ENCODE measurements at regions not wholly inside any gene's neighbourhood (a gene's known extent, or its start where the extent isn't known, plus 50 kb on each side); places are given as distances from the start of the nearest gene placed in this dataset.

GRCh38 chr13:79124183-79124582, 281.9 kb downstream of the RBM26 start:
- Histone ChIP-seq H3K27ac (ENCODE audit: low read length) (no peak overlapping the region), H3K27me3 (ENCODE audit: insufficient read depth, low read length) (no peaks in the 10 kb centered on the region), H3K4me1 (ENCODE audit: insufficient read depth, low read length) (no peaks in the 10 kb centered on the region), H3K4me3 (ENCODE audit: low read length) (no peak overlapping the region), H3K9me3 (ENCODE audit: insufficient read depth, low read depth, low read length) (no peaks in the 10 kb centered on the region), H3K36me3 (ENCODE audit: insufficient read depth, low read depth, low read length) (no peaks in the 10 kb centered on the region), H3K9ac (ENCODE audit: low read depth, low read length) (no peak overlapping the region)

DNA sequence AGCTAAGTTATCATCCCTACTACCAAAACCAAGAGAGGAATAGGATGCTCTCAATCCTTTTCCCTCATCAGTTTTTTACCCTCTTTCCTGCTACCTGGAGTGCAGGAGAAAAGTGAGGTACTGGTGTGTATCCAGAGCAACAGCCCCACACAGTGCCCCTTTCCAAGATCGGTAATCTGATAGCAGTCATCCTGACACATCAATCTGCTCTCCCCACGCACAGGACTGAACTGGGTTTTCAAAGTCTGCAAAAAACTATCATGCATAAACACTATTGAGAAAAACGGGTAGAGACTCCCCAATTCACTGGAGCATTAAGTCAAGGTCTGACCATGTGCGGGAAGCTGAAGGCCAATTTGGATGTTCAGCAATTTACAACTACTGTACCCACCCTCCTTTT, 284.8 kb downstream of the RBM26 start:
- H3K4me3 ChIP-seq (ENCODE audit: low read length) = no peak overlapping the region

GRCh38 chr13:79119578-79120107, 286.4 kb downstream of the RBM26 start:
- H3K4me3 ChIP-seq (ENCODE audit: low read length) = no peak overlapping the region
- H3K36me3 ChIP-seq (ENCODE audit: insufficient read depth, low read depth, low read length) = no peaks in the 10 kb centered on the region
- H3K9ac ChIP-seq (ENCODE audit: low read depth, low read length) = no peak overlapping the region
- no peak overlapping the region for H3K27ac ChIP-seq (ENCODE audit: low read length)
- H3K27me3 ChIP-seq (ENCODE audit: insufficient read depth, low read length) = no peaks in the 10 kb centered on the region
- H3K4me1 ChIP-seq (ENCODE audit: insufficient read depth, low read length) = no peaks in the 10 kb centered on the region
- H3K9me3 ChIP-seq (ENCODE audit: insufficient read depth, low read depth, low read length) = no peaks in the 10 kb centered on the region

More for the DNA sequence above, 284.8 kb downstream of the RBM26 start:
- H3K27ac ChIP-seq (ENCODE audit: low read length) = no peak overlapping the region
- no peak overlapping the region for H3K9ac ChIP-seq (ENCODE audit: low read depth, low read length)
- H3K9me3 ChIP-seq (ENCODE audit: insufficient read depth, low read depth, low read length) = no peaks in the 10 kb centered on the region
- H3K36me3 ChIP-seq (ENCODE audit: insufficient read depth, low read depth, low read length) = no peaks in the 10 kb centered on the region
- no peaks in the 10 kb centered on the region for H3K27me3 ChIP-seq (ENCODE audit: insufficient read depth, low read length)
- no peaks in the 10 kb centered on the region for H3K4me1 ChIP-seq (ENCODE audit: insufficient read depth, low read length)

- no peaks in the 10 kb centered on the region for H3K9me3 ChIP-seq (ENCODE audit: insufficient read depth, low read depth, low read length)
- no peak overlapping the region for H3K27ac ChIP-seq (ENCODE audit: low read length)
- H3K4me3 ChIP-seq (ENCODE audit: low read length) = no peak overlapping the region
- no peaks in the 10 kb centered on the region for H3K4me1 ChIP-seq (ENCODE audit: insufficient read depth, low read length)
- no peaks in the 10 kb centered on the region for H3K36me3 ChIP-seq (ENCODE audit: insufficient read depth, low read depth, low read length)
- H3K27me3 ChIP-seq (ENCODE audit: insufficient read depth, low read length) = no peaks in the 10 kb centered on the region
- H3K9ac ChIP-seq (ENCODE audit: low read depth, low read length) = no peak overlapping the region
These were observed 294.0 kb downstream of the RBM26 start for GRCh38 chr13:79112016-79112415.

DNA sequence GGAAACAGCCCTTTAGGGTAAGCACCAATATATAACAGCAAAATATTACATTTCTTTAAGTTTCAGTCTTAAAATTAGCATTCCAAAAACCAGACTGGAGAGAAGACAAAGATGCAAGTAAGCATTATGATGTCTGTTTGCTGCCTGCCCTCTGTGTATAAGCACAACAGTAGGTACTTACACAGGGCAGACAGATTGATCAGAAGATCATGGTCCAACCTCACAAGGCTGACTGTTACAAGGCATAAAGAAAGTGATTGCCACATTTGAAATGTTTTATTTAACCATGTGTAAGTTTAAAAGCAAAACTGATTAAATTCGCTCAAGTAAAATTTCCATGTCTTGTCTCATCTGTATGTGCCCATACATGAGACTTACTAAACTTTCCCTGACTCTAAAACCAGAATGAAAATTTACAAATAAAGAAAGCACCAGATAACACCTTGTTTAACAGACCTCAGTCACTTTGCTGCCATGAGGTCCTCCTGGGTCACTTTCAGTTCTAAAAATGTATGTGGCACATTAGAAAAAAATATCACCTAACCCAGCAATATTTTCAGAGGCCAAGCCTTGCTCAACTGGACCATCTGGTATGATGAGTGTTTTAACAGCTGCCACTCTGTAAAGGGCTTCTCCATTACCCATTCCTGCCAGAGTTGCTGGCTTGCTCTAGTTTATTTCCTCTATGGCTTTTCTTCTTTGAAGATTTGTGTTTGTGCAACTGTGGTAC, 297.0 kb downstream of the RBM26 start:
- H3K9me3 ChIP-seq (ENCODE audit: insufficient read depth, low read depth, low read length) = no peaks in the 10 kb centered on the region
- H3K36me3 ChIP-seq (ENCODE audit: insufficient read depth, low read depth, low read length) = no peaks in the 10 kb centered on the region
- no peak overlapping the region for H3K9ac ChIP-seq (ENCODE audit: low read depth, low read length)
- H3K4me1 ChIP-seq (ENCODE audit: insufficient read depth, low read length) = no peaks in the 10 kb centered on the region
- no peaks in the 10 kb centered on the region for H3K27me3 ChIP-seq (ENCODE audit: insufficient read depth, low read length)
- no peak overlapping the region for H3K27ac ChIP-seq (ENCODE audit: low read length)
- H3K4me3 ChIP-seq (ENCODE audit: low read length) = no peak overlapping the region

- H3K4me3 ChIP-seq (ENCODE audit: low read length) = no peak overlapping the region
- H3K27ac ChIP-seq (ENCODE audit: low read length) = no peak overlapping the region
- no peaks in the 10 kb centered on the region for H3K27me3 ChIP-seq (ENCODE audit: insufficient read depth, low read length)
- H3K9me3 ChIP-seq (ENCODE audit: insufficient read depth, low read depth, low read length) = no peaks in the 10 kb centered on the region
- H3K36me3 ChIP-seq (ENCODE audit: insufficient read depth, low read depth, low read length) = no peaks in the 10 kb centered on the region
- no peaks in the 10 kb centered on the region for H3K4me1 ChIP-seq (ENCODE audit: insufficient read depth, low read length)
- H3K9ac ChIP-seq (ENCODE audit: low read depth, low read length) = no peak overlapping the region
These were observed 307.5 kb downstream of the RBM26 start for GRCh38 chr13:79098596-79098995.

GRCh38 chr13:79097201-79097600, 308.9 kb downstream of the RBM26 start:
- Histone ChIP-seq H3K4me3 (ENCODE audit: low read length) (no peak overlapping the region), H3K9ac (ENCODE audit: low read depth, low read length) (no peak overlapping the region), H3K27ac (ENCODE audit: low read length) (no peak overlapping the region), H3K9me3 (ENCODE audit: insufficient read depth, low read depth, low read length) (no peaks in the 10 kb centered on the region), H3K4me1 (ENCODE audit: insufficient read depth, low read length) (no peaks in the 10 kb centered on the region), H3K27me3 (ENCODE audit: insufficient read depth, low read length) (no peaks in the 10 kb centered on the region), H3K36me3 (ENCODE audit: insufficient read depth, low read depth, low read length) (no peaks in the 10 kb centered on the region)

DNA sequence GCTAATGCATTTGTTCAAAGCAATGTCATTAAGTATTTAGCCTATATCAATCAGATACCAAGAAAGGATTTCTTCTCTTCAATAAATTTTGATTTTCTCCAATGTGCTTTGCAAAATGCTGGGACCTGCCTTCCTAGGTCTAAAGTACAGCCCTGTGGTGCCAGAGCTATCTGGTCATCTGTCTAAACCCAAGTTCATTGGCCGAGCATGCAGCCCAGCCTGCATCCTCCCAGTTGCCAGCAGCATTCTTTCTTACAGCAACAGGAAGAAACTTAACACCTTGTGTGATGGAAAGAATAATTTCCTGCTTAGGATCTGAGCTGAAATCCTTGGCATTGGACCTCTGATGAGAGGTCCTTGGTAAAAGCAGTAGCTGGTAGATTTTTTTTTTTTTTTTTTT, 310.0 kb downstream of the RBM26 start:
- H3K4me3 ChIP-seq (ENCODE audit: low read length) = no peak overlapping the region
- no peaks in the 10 kb centered on the region for H3K27me3 ChIP-seq (ENCODE audit: insufficient read depth, low read length)
- H3K9me3 ChIP-seq (ENCODE audit: insufficient read depth, low read depth, low read length) = no peaks in the 10 kb centered on the region
- no peak overlapping the region for H3K9ac ChIP-seq (ENCODE audit: low read depth, low read length)
- no peak overlapping the region for H3K27ac ChIP-seq (ENCODE audit: low read length)
- H3K4me1 ChIP-seq (ENCODE audit: insufficient read depth, low read length) = no peaks in the 10 kb centered on the region
- no peaks in the 10 kb centered on the region for H3K36me3 ChIP-seq (ENCODE audit: insufficient read depth, low read depth, low read length)

GRCh38 chr13:79090552-79091124, 315.4 kb downstream of the RBM26 start:
- Histone ChIP-seq H3K9ac (ENCODE audit: low read depth, low read length) (no peak overlapping the region), H3K36me3 (ENCODE audit: insufficient read depth, low read depth, low read length) (no peaks in the 10 kb centered on the region), H3K27me3 (ENCODE audit: insufficient read depth, low read length) (no peaks in the 10 kb centered on the region), H3K27ac (ENCODE audit: low read length) (no peak overlapping the region), H3K4me1 (ENCODE audit: insufficient read depth, low read length) (0 out of 2 replicates have a peak, but pooled peaks cover 3% of the 10 kb centered on the region), H3K4me3 (ENCODE audit: low read length) (no peak overlapping the region), H3K9me3 (ENCODE audit: insufficient read depth, low read depth, low read length) (no peaks in the 10 kb centered on the region)

- H3K27ac ChIP-seq (ENCODE audit: low read length) = no peak overlapping the region
- no peak overlapping the region for H3K9ac ChIP-seq (ENCODE audit: low read depth, low read length)
- no peaks in the 10 kb centered on the region for H3K36me3 ChIP-seq (ENCODE audit: insufficient read depth, low read depth, low read length)
- no peaks in the 10 kb centered on the region for H3K27me3 ChIP-seq (ENCODE audit: insufficient read depth, low read length)
- H3K4me1 ChIP-seq (ENCODE audit: insufficient read depth, low read length) = no peaks in the 10 kb centered on the region
- H3K4me3 ChIP-seq (ENCODE audit: low read length) = no peak overlapping the region
- no peaks in the 10 kb centered on the region for H3K9me3 ChIP-seq (ENCODE audit: insufficient read depth, low read depth, low read length)
These were observed 321.1 kb downstream of the RBM26 start for GRCh38 chr13:79084802-79085424.

GRCh38 chr13:79081942-79082341, 324.1 kb downstream of the RBM26 start:
- Histone ChIP-seq H3K27me3 (ENCODE audit: insufficient read depth, low read length) (no peaks in the 10 kb centered on the region), H3K4me1 (ENCODE audit: insufficient read depth, low read length) (no peaks in the 10 kb centered on the region), H3K9ac (ENCODE audit: low read depth, low read length) (no peak overlapping the region), H3K9me3 (ENCODE audit: insufficient read depth, low read depth, low read length) (no peaks in the 10 kb centered on the region), H3K36me3 (ENCODE audit: insufficient read depth, low read depth, low read length) (no peaks in the 10 kb centered on the region), H3K27ac (ENCODE audit: low read length) (no peak overlapping the region), H3K4me3 (ENCODE audit: low read length) (no peak overlapping the region)

- no peak overlapping the region for H3K4me3 ChIP-seq (ENCODE audit: low read length)
- no peak overlapping the region for H3K27ac ChIP-seq (ENCODE audit: low read length)
- no peaks in the 10 kb centered on the region for H3K4me1 ChIP-seq (ENCODE audit: insufficient read depth, low read length)
- H3K36me3 ChIP-seq (ENCODE audit: insufficient read depth, low read depth, low read length) = no peaks in the 10 kb centered on the region
- no peaks in the 10 kb centered on the region for H3K27me3 ChIP-seq (ENCODE audit: insufficient read depth, low read length)
- H3K9me3 ChIP-seq (ENCODE audit: insufficient read depth, low read depth, low read length) = no peaks in the 10 kb centered on the region
- no peak overlapping the region for H3K9ac ChIP-seq (ENCODE audit: low read depth, low read length)
These were observed 326.7 kb downstream of the RBM26 start for GRCh38 chr13:79079351-79079839.

Measured in iPS-20b (cell line).